DMS 273 treated with DMSO at 0.1 percent for 48 hours (cell line): ENCODE measurements at regions not wholly inside any gene's neighbourhood (a gene's known extent, or its start where the extent isn't known, plus 50 kb on each side); places are given as distances from the start of the nearest gene placed in this dataset.

Experiments used
- DNase-seq: peaks from one replicate; lab custom pipeline; 2025; lab: John Stamatoyannopoulos, UW

DNA sequence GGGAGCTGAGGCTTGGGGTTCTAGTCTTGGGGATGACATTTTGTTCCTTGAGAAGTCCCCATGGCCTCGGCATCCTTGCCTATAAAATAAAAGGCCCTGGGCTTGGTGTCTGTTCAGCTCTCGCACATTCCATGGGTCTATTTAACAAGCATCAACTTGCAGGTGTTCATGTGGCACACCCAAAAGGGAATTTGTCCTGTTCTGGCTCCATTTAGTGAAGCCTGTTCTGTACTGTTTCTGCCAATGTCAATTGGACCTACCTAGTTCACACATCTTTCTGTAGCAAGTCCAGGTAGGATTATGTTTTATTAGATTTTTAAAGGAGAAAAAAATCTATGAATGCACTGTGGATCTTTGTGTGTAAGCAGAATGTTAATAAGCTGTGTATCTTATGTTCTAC lies 262.0 kb downstream of the HIVEP2 start:
- DNase-seq = no peak

DNA sequence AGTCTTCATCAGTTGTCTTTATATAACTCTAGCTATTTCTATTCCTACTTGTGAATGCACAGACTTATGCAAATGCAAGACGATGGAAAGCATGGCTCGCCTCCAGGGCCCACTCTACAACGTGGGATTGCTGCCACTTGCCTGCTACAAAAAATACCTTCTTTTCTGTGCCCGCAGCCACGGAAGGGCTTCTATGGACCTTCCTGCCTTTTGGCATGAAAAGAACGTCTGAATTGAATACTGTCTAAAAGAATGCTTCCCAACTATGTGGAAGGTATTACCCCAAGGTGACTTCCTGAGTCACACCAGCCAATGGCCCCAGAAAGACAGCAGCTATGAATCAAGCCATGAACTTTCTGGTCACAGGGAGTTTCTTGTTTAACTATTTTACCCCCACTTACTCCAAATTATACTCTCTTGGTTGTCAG lies 261.2 kb downstream of the HIVEP2 start:
- no peak for DNase-seq

- DNase-seq = no peak
Observed at GRCh38 chr6:142684371-142684770, 260.6 kb downstream of the HIVEP2 start.

- no peak for DNase-seq
Observed at GRCh38 chr6:142685852-142686506, 259.0 kb downstream of the HIVEP2 start.

DNA sequence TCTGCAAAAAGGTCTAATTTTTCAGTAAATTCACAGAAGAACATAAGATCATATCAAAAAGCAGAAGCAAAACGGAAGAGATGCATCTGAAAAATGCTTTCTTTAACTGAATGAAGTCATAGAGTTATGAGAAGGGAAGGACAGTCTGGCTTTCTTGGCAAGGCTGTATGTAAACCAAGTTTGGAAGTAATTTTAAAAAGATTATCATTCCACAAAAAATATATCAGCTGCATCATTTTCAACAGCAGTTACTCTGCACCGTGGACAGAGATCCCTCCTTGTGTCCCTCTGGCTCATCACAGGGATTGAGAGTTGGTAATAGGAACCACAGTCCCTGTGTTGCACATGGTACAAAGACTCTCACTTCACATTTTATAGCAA lies 258.5 kb downstream of the HIVEP2 start:
- DNase-seq = no peak

GRCh38 chr6:142692942-142693341 lies 252.0 kb downstream of the HIVEP2 start:
- DNase-seq = peak; percentile 17

- DNase-seq = no peak
Observed at GRCh38 chr6:142693441-142693840, 251.5 kb downstream of the HIVEP2 start.

- DNase-seq = no peak
Observed at GRCh38 chr6:142694054-142694453, 250.9 kb downstream of the HIVEP2 start.

- DNase-seq = no peak
Observed at GRCh38 chr6:142695016-142695415, 250.0 kb downstream of the HIVEP2 start.

- peak; percentile 90 for DNase-seq
Observed at GRCh38 chr6:142696123-142697000, 248.6 kb downstream of the HIVEP2 start.

GRCh38 chr6:142697001-142697335 lies 248.0 kb downstream of the HIVEP2 start:
- no peak for DNase-seq

- DNase-seq = no peak
Observed at GRCh38 chr6:142697922-142698321, 247.1 kb downstream of the HIVEP2 start.

DNA sequence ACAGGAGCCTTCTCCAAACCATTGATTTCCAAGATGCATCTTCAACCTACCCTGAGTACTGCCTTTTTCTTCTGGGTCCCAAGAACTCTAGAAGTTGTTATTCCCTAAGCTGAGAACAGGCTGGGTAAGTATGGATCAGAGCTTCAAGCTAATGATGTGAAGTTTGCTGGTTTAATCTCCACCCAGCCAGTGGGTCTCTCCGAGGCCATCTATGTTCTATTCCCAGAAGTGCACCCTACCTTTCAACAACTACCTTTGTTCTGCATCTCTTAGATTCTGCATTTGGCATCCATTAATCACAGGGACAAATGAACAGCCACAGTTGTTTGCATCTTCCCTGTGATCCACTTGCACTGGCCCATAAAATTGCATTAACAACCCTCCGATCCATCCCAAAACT lies 246.2 kb downstream of the HIVEP2 start:
- no peak for DNase-seq

DNA sequence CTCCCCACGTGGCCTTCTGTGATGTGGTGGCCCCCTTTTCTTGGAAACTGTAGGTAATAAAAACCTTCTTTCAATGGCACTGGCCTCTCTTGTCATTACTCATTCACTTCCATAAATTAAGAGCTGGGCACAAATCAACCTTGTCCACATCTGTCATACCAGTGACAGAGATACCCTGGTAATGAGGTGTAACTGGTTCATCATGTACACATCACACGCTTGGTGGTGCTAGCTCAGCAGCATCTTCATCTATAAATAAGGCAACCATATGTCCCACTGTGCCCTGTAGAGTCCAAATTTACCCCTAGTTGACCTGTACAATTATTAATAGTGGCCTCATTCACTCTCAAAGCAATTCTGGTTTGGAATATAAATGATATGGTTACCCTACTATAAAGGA lies 245.6 kb downstream of the HIVEP2 start:
- DNase-seq = no peak

DNA sequence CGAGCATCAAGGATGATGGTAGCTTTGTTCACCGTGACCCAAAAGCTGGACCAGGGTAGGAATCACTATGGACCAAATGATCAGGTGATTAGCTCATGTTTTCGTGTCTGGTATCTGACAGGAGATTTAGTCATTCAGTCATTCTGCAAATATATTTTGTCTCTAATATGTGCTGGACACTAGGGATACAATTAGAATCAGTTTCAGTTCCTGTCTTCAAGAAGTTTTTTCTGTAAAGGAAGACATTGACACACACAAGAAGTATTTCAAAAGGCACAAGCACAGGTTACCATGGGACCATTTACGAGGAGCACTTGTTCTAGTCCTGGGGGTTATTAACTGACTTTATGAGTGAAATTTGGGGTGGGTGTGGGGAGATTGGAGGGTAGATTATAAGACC lies 244.9 kb downstream of the HIVEP2 start:
- DNase-seq = no peak

GRCh38 chr6:142700671-142701312 lies 244.2 kb downstream of the HIVEP2 start:
- no peak for DNase-seq
